ENCODE measurements at regions not wholly inside any gene's neighbourhood (a gene's known extent, or its start where the extent isn't known, plus 50 kb on each side); places are given as distances from the start of the nearest gene placed in this dataset.
"Not testable (repeated sequence)": the region's sequence is repeated elsewhere in the genome, so short reads cannot be mapped to it uniquely, and the experiment has no call there.

DNA sequence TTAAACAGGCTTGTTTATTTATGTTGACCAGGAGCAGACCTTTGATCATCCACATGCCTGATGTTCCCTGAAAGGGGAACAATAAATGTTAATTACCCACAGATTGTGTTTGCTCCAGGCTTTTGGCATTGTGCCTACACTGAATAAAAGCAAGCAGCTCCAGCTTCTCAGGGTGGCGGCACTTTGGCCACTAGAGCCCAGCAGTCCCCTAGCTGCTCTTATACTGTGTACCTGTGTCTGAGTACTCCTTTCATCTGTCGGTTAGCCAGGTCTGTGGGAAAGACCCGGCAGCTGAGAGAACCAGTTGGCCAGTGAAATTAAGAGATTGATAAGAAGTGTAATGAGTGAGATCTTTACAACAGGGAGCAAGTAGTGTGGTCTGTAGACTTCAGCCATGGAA lies 254.8 kb upstream of the FTMT start:
- DNase-seq (ENCODE audit: low spot score) (no peak), ATAC-seq (no peak)

DNA sequence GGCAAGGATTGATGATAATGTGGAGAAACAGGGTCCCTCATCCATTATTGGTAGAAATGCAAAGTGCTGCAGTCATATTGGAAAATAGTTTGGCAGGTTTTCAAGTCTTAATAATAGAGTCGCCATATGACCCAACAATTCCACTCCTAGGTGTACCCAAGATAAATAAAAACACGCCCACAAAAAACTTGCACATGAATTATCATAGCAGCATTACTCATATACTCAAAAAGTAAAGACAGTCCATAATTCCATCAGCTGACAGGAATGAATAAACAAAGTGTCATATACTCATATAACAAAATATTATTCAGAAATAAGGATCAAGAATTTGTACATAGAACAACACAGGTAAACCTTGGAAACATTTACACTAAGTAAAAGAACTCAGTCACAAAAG lies 242.9 kb upstream of the FTMT start:
- ATAC-seq, result no peak

DNA sequence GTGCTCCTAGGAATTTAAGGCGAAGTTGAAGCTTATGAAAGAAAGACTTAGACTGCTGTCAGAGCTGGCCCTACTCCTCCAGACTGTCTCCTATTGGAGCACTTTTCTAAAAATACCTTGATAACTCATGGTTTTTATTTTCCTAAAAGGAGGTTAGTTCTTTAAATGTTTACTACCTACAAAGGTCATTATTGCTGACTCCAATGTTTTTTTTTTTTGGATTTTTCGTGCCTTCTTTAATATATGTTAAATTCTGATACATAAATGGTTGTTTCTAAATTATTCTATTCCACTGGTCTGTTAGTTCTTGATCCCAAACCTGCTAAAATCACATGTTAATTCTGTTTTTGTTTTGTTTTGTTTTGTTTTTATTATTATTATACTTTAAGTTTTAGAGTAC lies 227.6 kb upstream of the FTMT start:
- no peak for DNase-seq (ENCODE audit: low spot score)
- no peak for ATAC-seq

More for the DNA sequence above, 242.9 kb upstream of the FTMT start:
- DNase-seq (ENCODE audit: low spot score), result no peak

DNA sequence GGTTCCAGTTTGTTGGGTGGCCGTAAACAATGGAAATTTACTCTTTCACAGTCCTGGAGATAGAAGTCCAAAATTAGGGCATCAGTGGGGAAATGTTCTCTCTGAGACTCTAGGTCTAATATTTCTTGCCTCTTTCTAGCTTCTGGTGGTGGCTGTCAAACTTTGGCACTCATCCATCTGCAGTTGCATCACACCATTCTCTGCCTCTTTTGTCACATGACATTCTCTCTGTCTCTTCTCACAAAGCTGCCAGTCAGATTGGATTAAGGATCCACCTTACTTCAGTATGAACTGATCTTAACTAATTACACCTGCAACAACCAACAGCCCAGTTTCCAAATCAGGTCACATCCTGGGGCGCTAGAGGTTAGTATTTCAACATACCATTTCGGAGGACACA lies 222.9 kb upstream of the FTMT start:
- DNase-seq (ENCODE audit: low spot score) (peak; percentile 45), ATAC-seq (peak; percentile 42)

DNA sequence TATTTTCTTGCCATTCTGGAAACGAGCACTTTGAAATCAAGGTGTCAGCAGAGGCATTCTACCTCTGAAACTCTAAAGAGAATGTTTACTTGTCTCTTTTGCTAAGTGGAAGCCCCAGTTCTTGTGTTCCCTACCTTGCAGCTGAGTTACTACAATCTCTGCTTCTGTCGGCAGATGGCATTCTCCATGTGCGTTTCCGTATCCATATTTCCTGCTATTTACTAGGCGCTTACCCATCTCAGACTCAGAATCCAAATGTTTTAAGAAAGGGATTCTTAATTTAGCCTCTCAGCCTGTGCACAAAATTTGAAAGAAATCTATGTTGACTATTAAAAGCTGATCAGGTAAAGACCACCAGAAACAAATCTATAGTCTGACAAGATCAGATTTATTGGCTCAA lies 221.3 kb upstream of the FTMT start:
- DNase-seq (ENCODE audit: low spot score) (no peak), ATAC-seq (peak; percentile 57)

DNA sequence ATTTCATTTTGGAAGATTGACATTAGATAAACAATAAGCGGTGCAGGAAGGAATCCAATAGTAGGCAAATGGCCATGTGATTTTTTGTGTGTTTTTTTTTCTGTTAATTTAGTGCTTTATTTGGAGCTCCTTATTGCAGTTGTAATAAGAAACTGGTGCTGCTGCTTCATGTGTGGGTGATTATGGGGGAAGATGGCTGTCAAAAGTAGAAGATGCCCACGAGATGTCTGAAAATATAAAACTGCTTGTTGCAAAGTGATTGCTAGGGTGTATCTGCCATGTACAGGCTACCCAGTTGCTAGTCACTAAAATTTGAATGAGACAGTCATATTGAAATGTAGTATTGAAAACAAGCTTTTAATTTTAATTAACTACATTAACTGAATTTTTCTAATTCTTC lies 216.7 kb upstream of the FTMT start:
- no peak for DNase-seq (ENCODE audit: low spot score)
- no peak for ATAC-seq

DNA sequence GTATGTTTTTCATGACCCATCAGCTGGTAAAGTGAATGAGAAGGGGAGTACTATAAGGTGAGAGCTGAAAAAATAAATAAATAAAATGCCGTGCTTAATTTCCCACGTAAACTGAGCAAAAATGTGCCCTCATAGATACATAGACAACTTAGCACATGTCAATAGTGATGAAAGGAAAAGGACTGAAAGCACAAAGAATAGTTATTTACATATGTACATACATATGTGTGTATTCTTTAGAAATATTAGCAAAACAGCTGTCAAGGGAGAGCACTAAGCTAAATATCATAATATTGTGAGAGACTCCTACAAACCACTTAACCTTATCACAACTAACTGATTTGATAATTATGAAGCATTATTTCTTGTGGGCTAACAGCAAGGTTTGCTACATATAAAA lies 213.6 kb upstream of the FTMT start:
- DNase-seq (ENCODE audit: low spot score) (no peak), ATAC-seq (no peak)

DNA sequence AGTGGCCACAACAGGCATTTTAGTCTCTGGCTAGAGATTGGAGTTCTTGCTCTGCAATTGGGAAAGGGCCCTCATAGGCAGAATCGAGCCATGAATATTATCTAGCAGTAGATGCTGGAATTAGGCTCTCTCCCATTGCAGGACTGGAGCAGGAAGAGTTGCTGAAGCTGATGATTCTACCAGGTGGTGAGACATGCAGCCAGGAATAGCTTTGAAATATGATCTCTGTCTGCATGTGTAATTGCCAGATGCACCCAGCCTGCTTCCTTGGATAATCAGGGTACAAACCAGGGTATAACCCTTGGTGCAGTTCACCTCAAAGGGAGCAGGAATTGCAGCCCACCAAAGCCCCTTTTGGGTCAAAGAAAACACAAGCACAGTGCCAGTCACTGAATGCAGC lies 211.4 kb upstream of the FTMT start:
- no peak for ATAC-seq

DNA sequence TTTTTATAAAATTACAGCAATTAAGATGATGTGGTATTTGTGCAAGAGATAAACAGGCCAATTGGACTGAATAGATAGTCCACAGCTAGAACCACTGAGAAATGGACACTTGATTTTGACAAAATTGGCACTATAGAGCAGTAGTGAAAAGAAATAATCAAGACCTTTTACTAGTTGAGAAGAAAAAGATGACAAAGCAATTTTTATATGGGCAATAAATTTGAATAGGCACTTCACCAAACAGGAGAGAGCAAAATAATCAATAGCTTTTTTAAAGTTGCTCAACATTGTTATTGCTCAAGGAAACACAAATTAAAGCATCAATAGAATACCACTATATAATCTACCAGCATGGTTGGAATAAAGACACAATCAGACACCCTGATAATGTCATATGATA lies 193.5 kb upstream of the FTMT start:
- DNase-seq (ENCODE audit: low spot score) (no peak), ATAC-seq (no peak)

More for the DNA sequence above, 211.4 kb upstream of the FTMT start:
- DNase-seq (ENCODE audit: low spot score), result no peak

DNA sequence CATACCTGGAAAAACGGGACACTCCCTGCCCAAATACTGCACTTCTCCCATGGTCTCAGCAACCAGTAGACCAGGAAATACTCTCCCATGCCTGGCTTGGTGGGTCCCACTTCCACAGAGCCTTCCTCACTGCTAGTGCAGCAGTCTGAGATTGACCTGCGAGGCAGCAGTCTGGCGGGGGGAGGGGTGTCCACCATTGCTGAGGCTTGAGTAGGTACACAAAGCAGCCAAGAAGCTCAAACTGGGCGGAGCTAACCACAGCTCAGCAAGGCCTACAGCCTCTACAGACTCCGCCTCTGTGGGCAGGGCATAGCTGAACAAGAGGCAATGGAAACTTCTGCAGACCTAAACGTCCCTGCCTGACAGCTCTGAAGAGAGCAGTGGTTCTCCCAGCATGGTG lies 191.5 kb upstream of the FTMT start:
- ATAC-seq (no peak), DNase-seq (ENCODE audit: low spot score) (no peak)

DNA sequence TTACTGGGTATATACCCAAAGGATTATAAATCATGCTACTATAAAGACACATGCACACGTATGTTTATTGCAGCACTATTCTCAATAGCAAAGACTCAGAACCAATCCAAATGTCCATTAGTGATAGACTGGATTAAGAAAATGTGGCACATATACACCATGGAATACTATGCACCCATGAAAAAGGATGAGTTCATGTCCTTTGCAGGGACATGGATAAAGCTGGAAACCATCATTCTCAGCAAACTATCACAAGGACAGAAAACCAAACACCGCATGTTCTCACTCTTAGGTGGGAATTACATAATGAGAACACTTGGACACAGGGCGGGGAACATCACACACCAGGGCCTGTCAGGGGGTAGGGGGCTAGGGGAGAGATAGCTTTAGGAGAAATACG lies 186.1 kb upstream of the FTMT start:
- not testable (repeated sequence) for ATAC-seq

DNA sequence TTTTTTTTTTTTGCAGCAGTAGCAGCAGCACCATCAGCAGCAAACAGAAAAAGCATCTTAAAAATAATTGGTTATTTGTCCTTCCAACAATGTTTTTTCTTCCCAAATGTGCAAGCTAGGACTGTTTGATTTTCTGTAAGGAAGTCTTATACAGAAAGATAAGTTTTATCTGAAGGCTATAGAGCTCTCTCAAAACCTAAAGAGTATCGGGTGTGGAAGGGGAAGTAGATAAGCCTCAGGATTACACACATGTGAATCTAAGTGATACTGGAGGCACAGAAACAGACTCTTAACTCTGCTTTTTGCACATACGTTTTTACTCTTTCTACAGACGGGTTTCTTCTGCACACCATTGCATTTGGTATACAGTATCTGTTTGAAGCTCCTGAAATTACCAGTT lies 184.4 kb upstream of the FTMT start:
- DNase-seq (ENCODE audit: low spot score) (no peak), ATAC-seq (no peak)

More for the DNA sequence above, 186.1 kb upstream of the FTMT start:
- DNase-seq (ENCODE audit: low spot score), result not testable (repeated sequence)

DNA sequence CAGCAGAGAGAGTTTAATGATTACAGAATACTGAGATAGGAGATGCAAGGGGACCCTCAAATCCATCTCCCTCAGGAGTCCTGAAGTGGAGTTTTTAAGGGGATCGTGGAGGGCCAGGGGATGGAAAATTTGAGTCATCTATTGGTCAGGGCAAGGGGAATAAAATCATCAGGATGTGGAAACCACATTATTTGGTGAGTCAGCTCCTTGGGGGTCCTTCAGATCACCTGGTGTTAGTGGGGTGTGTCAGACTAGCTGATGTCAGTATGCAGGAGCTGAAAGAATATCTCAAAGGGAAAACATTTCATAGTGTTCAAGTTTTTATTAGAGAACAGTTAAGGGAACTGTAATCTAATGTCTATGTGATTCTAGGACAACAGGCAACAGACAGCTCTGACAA lies 183.0 kb upstream of the FTMT start:
- no peak for DNase-seq (ENCODE audit: low spot score)

DNA sequence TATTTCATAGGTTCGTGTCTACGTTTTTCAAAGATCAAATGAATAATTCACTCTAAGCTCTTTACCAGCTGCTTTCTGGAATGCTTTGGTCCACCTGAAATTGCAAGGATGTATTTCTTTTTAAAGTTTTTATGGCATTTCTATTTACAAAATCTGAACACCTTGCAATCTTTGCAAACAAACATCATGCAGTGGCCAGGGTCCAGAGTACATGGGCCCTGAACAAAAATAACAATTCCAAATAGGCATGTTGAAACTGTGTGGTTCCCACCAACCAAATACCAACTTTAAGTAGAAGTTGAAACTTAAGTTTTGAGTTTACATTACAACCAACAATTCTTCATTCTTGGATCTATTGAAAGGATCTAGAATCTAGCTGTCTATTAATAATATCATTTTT lies 180.1 kb upstream of the FTMT start:
- ATAC-seq (peak; percentile 28), DNase-seq (ENCODE audit: low spot score) (no peak)

More for the DNA sequence above, 183.0 kb upstream of the FTMT start:
- no peak for ATAC-seq

DNA sequence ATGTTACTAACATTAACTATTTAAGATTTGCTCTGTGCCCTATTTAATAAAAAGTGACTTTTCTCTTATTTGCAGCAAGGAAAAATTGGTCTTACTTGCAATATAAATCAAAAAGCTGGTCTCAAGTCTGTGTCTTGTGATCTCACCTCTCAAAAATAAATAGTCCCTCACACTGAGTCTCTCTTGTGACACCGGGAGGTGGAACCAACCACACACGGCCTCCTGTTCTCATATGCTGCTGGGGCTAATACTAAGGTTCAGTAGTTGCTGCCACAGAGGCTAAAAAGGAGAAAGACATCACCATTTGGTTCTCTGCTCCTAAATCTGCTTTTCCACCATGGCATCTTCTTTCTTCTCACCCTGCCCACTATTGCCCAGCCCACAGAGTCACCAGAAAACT lies 175.8 kb upstream of the FTMT start:
- no peak for DNase-seq (ENCODE audit: low spot score)
- ATAC-seq, result no peak

DNA sequence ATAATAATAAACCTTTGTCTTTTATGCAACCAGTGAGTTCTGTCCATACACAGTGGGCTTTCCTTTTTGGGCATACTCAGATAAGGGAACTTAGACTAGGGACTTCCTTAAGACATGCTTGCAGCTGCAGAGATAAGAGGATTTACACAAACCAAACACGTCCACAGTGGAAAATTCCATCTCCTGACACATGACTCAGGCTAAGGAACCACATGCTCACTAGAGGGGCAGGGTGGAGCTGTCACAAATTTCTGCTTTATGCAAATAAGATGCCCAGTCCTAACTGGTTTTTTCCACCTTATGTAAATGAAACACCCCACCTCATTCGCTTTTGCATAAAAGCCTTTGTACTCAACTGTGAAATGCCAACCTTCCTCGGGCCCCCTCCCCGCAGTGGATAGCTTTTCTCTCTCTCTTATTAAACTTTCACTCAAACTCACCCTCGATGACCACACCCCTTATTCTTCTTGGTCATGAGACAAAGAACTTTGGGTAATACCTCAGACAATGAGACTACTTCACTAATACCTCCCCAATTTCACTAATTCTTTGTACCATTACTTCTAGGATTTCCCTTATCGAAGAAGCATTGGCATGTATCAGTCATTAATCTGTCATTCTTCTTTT lies 170.3 kb upstream of the FTMT start:
- ATAC-seq, result no peak
- no peak for DNase-seq (ENCODE audit: low spot score)

DNA sequence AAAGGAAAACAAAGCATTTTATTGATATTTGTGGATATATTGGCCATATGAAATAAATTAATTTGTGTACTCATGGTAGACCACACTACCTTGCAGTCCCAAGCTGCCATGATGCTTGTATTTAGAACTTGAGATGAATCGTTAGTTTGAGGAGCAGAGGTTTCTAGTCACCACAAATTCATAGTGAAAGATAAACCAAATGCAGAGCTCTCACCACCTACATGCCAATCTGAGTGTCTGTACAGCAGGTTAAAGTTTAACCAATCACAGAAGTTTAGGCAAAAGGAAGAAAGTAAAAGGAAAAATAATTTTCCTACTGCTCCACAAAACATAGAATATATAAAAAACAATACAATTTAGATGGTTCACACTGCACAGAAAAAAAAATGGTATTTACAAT lies 163.6 kb upstream of the FTMT start:
- peak; percentile 66 for ATAC-seq
- DNase-seq (ENCODE audit: low spot score), result no peak

DNA sequence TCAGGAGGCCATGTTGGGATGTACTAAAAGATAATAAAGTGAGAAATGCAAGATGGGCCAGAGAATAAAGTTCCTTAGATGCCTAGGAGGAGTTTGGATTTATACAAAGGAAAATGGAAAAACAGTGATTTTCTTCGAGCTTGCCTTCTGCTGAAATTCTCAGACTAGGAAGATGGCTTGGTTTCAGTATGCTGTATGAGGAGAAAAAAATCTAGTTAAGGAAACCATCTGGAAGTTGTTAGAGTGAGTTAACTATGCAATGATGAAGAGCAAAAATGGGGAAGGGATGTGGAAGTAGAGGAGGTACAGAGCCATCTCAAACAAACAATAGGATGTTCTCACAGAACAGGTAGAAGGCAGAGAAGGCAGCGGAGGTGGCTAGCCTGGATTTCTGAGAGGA lies 162.9 kb upstream of the FTMT start:
- no peak for DNase-seq (ENCODE audit: low spot score)
- ATAC-seq, result no peak

DNA sequence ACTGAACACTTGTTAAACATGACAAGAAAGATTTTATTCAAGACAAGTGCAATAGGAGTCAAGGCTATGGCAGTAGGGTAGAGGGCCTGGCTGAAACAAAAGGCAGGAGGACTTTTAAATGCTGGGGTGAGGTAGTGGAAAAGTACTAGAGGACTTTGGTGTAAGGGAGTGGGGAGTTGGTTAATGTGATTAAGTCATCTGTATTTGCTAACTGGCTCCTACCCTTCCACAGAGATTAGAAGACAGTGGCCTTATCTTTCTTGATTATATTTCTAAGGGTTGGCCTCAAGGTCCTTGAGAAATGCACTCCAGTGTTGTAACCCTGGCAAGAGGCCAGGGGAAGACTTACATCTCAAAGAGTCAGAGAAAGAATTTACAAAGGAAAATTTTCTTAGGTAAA lies 160.2 kb upstream of the FTMT start:
- no peak for DNase-seq (ENCODE audit: low spot score)
- peak; percentile 23 for ATAC-seq

DNA sequence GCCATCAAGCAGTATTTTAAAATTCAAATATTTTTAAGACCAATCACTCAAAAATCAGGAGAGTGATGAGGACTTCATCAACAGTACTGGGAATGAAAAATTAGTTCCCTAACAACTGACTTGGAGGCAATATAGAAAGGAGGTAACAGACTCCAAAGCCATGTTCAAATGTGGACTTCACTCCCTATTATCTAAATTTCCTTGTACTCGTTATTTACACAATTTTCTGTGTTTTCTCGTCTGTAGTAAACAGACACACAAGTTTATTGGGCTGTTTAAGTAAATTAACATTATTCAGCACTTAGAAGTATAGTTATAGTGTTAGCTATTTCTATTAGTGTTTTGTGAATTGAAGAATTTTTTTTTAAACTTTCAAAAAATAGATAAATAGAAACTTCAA lies 159.5 kb upstream of the FTMT start:
- no peak for ATAC-seq

DNA sequence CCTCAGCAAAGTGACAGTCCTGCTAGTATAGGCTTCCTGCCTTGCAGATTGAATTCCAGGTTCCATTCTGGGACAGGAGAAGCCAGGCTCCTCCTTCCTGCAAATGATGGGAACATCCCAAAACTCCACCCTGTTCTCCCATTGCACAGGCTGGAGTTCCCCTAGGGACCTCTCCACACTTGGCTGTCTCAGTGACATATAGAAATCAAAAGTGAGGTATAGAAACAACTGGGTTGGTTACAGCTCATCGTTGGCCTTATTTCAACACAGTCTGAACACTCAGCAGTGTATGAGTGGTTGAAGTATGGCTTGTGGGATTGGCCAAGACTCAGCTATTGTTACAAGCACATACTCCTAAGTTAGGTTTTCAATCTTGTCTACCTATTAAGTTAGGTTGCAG lies 157.8 kb upstream of the FTMT start:
- DNase-seq (ENCODE audit: low spot score), result no peak

More for the DNA sequence above, 159.5 kb upstream of the FTMT start:
- DNase-seq (ENCODE audit: low spot score), result no peak

DNA sequence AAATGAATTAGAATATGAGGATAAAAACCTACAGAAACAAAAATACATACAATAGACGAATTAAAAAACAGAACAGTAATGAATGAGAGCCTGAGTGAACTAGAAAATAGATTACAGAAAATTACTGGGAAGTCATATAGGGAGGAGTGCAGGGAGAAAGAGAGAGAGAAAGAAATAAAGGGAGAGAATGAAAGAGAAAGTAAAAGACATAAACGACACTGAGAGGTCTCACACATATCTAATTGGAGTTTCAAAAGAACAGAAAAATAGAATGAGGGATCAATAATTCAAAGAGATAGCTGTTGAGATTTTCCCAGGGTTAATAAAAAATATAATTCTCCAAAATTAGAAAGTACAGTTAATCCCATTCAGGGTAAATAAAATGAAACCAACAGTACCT lies 156.4 kb upstream of the FTMT start:
- ATAC-seq (no peak), DNase-seq (ENCODE audit: low spot score) (no peak)

More for the DNA sequence above, 157.8 kb upstream of the FTMT start:
- ATAC-seq, result no peak

DNA sequence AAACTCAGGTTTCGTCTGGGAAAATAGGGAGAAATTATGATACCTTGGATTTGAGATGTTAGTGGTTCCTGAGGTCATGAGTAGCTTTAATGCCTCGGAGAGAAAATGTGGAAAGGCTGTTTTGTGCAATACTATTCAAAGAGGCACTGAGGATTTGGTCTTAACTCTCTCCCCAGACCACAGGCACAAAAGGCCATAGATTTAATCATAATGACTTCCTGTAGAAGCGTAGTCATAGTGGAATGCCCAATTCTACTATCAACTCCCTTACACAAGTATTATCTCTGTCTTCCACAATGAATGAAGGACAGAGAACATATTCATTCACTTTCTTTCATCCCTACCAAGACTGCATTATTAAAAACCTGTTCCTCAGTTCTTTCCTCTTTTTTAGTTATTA lies 153.0 kb upstream of the FTMT start:
- ATAC-seq, result no peak
- no peak for DNase-seq (ENCODE audit: low spot score)

DNA sequence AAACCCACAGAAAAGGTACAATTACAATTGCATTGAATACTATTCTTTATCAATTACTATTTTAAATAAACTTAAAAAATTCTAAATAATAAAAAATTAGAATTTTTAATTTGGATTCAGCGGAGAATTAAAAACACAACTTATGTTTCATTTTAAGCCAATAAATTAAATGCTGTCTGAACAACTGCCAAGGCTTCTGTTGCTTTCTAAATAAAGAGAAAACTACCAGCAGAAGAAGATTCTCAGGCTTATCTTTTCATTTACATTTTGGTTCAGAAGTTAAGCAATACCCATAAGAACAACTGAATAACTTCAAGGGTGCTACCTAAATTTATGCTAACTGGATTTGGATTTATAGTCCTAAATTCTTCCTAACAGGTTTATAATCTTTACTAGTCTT lies 150.0 kb upstream of the FTMT start:
- DNase-seq (ENCODE audit: low spot score) (no peak), ATAC-seq (no peak)
